ENCODE measurements at regions not wholly inside any gene's neighbourhood (a gene's known extent, or its start where the extent isn't known, plus 50 kb on each side); places are given as distances from the start of the nearest gene placed in this dataset.
A peak's percentile ranks its signal among the peaks of the same experiment; 100 is the strongest.

GRCh38 chr6:169965239-169965638 is 213.8 kb downstream of the ERMARD start:
- H3K4me3 Mint-ChIP-seq = no peak overlapping the region
- H3K27me3 Mint-ChIP-seq = no peaks in the 10 kb centered on the region
- no peaks in the 10 kb centered on the region for H3K9me3 Mint-ChIP-seq
- H3K4me1 Mint-ChIP-seq (ENCODE audit: low read depth) = peaks cover 4% of the 10 kb centered on the region
- H3K27ac Mint-ChIP-seq = no peak overlapping the region
- no peaks in the 10 kb centered on the region for H3K36me3 Mint-ChIP-seq (ENCODE audit: low read depth)

GRCh38 chr6:169964486-169965180 is 213.2 kb downstream of the ERMARD start:
- Mint-ChIP-seq H3K9me3 (no peaks in the 10 kb centered on the region), H3K4me3 (no peak overlapping the region), H3K27ac (no peak overlapping the region), H3K27me3 (no peaks in the 10 kb centered on the region), H3K36me3 (ENCODE audit: low read depth) (no peaks in the 10 kb centered on the region), H3K4me1 (ENCODE audit: low read depth) (peaks cover 7% of the 10 kb centered on the region)

- Mint-ChIP-seq H3K36me3 (ENCODE audit: low read depth) (no peaks in the 10 kb centered on the region), H3K27me3 (no peaks in the 10 kb centered on the region)
These were observed 212.3 kb downstream of the ERMARD start for GRCh38 chr6:169963581-169964297.

GRCh38 chr6:169962604-169963469 is 211.4 kb downstream of the ERMARD start:
- peaks cover 25% of the 10 kb centered on the region for H3K4me1 Mint-ChIP-seq (ENCODE audit: low read depth)
- no peaks in the 10 kb centered on the region for H3K9me3 Mint-ChIP-seq
- no peaks in the 10 kb centered on the region for H3K36me3 Mint-ChIP-seq (ENCODE audit: low read depth)
- H3K27me3 Mint-ChIP-seq = peaks cover 2% of the 10 kb centered on the region
- peak overlapping the region; percentile 68 for H3K27ac Mint-ChIP-seq
- H3K4me3 Mint-ChIP-seq = peak overlapping the region; percentile 66

More at GRCh38 chr6:169963581-169964297, 212.3 kb downstream of the ERMARD start:
- Mint-ChIP-seq H3K27ac (no peak overlapping the region), H3K4me3 (no peak overlapping the region), H3K4me1 (ENCODE audit: low read depth) (peaks cover 16% of the 10 kb centered on the region), H3K9me3 (no peaks in the 10 kb centered on the region)

- H3K4me3 Mint-ChIP-seq = peak overlapping the region; percentile 66
- H3K27ac Mint-ChIP-seq = peak overlapping the region; percentile 68
These were observed 210.5 kb downstream of the ERMARD start for GRCh38 chr6:169961772-169962561.

GRCh38 chr6:169960886-169961611 is 209.6 kb downstream of the ERMARD start:
- no peaks in the 10 kb centered on the region for H3K9me3 Mint-ChIP-seq
- peaks cover 25% of the 10 kb centered on the region for H3K4me1 Mint-ChIP-seq (ENCODE audit: low read depth)
- peak overlapping the region; percentile 70 for H3K27ac Mint-ChIP-seq
- peak overlapping the region; percentile 53 for H3K4me3 Mint-ChIP-seq
- H3K36me3 Mint-ChIP-seq (ENCODE audit: low read depth) = no peaks in the 10 kb centered on the region
- peaks cover 2% of the 10 kb centered on the region for H3K27me3 Mint-ChIP-seq

More at GRCh38 chr6:169961772-169962561, 210.5 kb downstream of the ERMARD start:
- peaks cover 25% of the 10 kb centered on the region for H3K4me1 Mint-ChIP-seq (ENCODE audit: low read depth)
- H3K9me3 Mint-ChIP-seq = no peaks in the 10 kb centered on the region
- H3K36me3 Mint-ChIP-seq (ENCODE audit: low read depth) = no peaks in the 10 kb centered on the region
- H3K27me3 Mint-ChIP-seq = peaks cover 2% of the 10 kb centered on the region

GRCh38 chr6:169960521-169960885 is 209.1 kb downstream of the ERMARD start:
- Mint-ChIP-seq H3K27me3 (peaks cover 2% of the 10 kb centered on the region), H3K4me1 (ENCODE audit: low read depth) (peaks cover 25% of the 10 kb centered on the region), H3K27ac (no peak overlapping the region), H3K9me3 (no peaks in the 10 kb centered on the region), H3K36me3 (ENCODE audit: low read depth) (no peaks in the 10 kb centered on the region), H3K4me3 (no peak overlapping the region)

GRCh38 chr6:169960003-169960344 is 208.6 kb downstream of the ERMARD start:
- peaks cover 2% of the 10 kb centered on the region for H3K27me3 Mint-ChIP-seq
- no peaks in the 10 kb centered on the region for H3K36me3 Mint-ChIP-seq (ENCODE audit: low read depth)
- no peaks in the 10 kb centered on the region for H3K9me3 Mint-ChIP-seq
- H3K27ac Mint-ChIP-seq = no peak overlapping the region
- peaks cover 25% of the 10 kb centered on the region for H3K4me1 Mint-ChIP-seq (ENCODE audit: low read depth)
- no peak overlapping the region for H3K4me3 Mint-ChIP-seq

GRCh38 chr6:169959136-169960002 is 207.9 kb downstream of the ERMARD start:
- H3K4me3 Mint-ChIP-seq = peak overlapping the region; percentile 43
- H3K36me3 Mint-ChIP-seq (ENCODE audit: low read depth) = no peaks in the 10 kb centered on the region
- peak overlapping the region; percentile 63 for H3K27ac Mint-ChIP-seq

GRCh38 chr6:169958510-169958909 is 207.1 kb downstream of the ERMARD start:
- Mint-ChIP-seq H3K27me3 (peaks cover 2% of the 10 kb centered on the region), H3K36me3 (ENCODE audit: low read depth) (no peaks in the 10 kb centered on the region), H3K4me1 (ENCODE audit: low read depth) (peaks cover 25% of the 10 kb centered on the region), H3K4me3 (no peak overlapping the region), H3K9me3 (no peaks in the 10 kb centered on the region), H3K27ac (peak overlapping the region; percentile 63)

More at GRCh38 chr6:169959136-169960002, 207.9 kb downstream of the ERMARD start:
- Mint-ChIP-seq H3K9me3 (no peaks in the 10 kb centered on the region), H3K27me3 (peaks cover 2% of the 10 kb centered on the region), H3K4me1 (ENCODE audit: low read depth) (peaks cover 25% of the 10 kb centered on the region)

GRCh38 chr6:169957351-169957963 is 206.0 kb downstream of the ERMARD start:
- Mint-ChIP-seq H3K4me1 (ENCODE audit: low read depth) (peaks cover 25% of the 10 kb centered on the region), H3K4me3 (no peak overlapping the region), H3K27ac (no peak overlapping the region), H3K27me3 (peaks cover 2% of the 10 kb centered on the region), H3K36me3 (ENCODE audit: low read depth) (no peaks in the 10 kb centered on the region), H3K9me3 (no peaks in the 10 kb centered on the region)

- Mint-ChIP-seq H3K27ac (no peak overlapping the region), H3K4me1 (ENCODE audit: low read depth) (peaks cover 25% of the 10 kb centered on the region), H3K9me3 (no peaks in the 10 kb centered on the region), H3K4me3 (no peak overlapping the region), H3K27me3 (peaks cover 2% of the 10 kb centered on the region), H3K36me3 (ENCODE audit: low read depth) (no peaks in the 10 kb centered on the region)
These were observed 205.2 kb downstream of the ERMARD start for GRCh38 chr6:169956580-169956979.
